Caco-2 (cell line): ENCODE measurements at regions not wholly inside any gene's neighbourhood (a gene's known extent, or its start where the extent isn't known, plus 50 kb on each side); places are given as distances from the start of the nearest gene placed in this dataset.

Experiments
- BruUV-seq: library from RNA; stranded (reverse); fragments of 400-500 nt; replicated peaks from 2 replicates; lab custom pipeline; 2021; lab: Mats Ljungman, UMichigan
- CTCF ChIA-PET: fragments of 300-600 bp; sonication (Branson Sonifier 250); formaldehyde crosslinking; loops from one replicate; lab custom pipeline; 2022; ENCODE audit warnings: antibody characterized with exemption; lab: Charles Lee
- POLR2A ChIA-PET: fragments of 300-600 bp; sonication (Branson Sonifier 250); formaldehyde crosslinking; loops from one replicate; lab custom pipeline; 2022; ENCODE audit warnings: antibody characterized with exemption; lab: Charles Lee
- DNase-seq, 2 experiments: peaks; one replicate each; pipeline versions ENCODE4 v3.0.0 to v3.0.0-alpha.2; 2020 to 2022
- H3K27me3 ChIP-seq: replicated peaks from 2 replicates; pipeline ENCODE4 v1.6.0; 2011; ENCODE audit warnings: low read length; ENCODE audit not compliant: control insufficient read depth, insufficient read depth
- H3K36me3 ChIP-seq: 2 replicates; pipeline ENCODE4 v1.5.1; 2011; ENCODE audit warnings: low read length; ENCODE audit not compliant: control insufficient read depth, insufficient read depth
- H3K4me1 ChIP-seq: fragments of 250-450 bp; sonication (Bioruptor Pico); 2 replicates; pipeline ENCODE4 v1.5.1; 2020; ENCODE audit warnings: mild to moderate bottlenecking
- H3K4me3 ChIP-seq: 2 replicates; pipeline ENCODE4 v1.5.1; 2011; ENCODE audit warnings: low read depth, mild to moderate bottlenecking, control low read depth, low read length
- H3K9me3 ChIP-seq: fragments of 250-450 bp; sonication (Bioruptor Pico); 2 replicates; pipeline ENCODE4 v1.5.1; 2020; ENCODE audit warnings: mild to moderate bottlenecking, moderate library complexity
- H3K27ac Mint-ChIP-seq: one replicate; pipeline ENCODE4 v1.8.0; 2022; ENCODE audit warnings: mixed read lengths; ENCODE audit not compliant: unreplicated experiment
- H3K27me3 Mint-ChIP-seq: one replicate; pipeline ENCODE4 v1.8.0; 2022; ENCODE audit warnings: mixed read lengths; ENCODE audit not compliant: insufficient read depth, unreplicated experiment
- H3K36me3 Mint-ChIP-seq: one replicate; pipeline ENCODE4 v1.8.0; 2022; ENCODE audit warnings: mild to moderate bottlenecking, mixed read lengths; ENCODE audit not compliant: insufficient read depth, unreplicated experiment
- H3K4me1 Mint-ChIP-seq: one replicate; pipeline ENCODE4 v1.8.0; 2022; ENCODE audit warnings: low read depth, mixed read lengths; ENCODE audit not compliant: unreplicated experiment
- H3K4me3 Mint-ChIP-seq: one replicate; pipeline ENCODE4 v1.8.0; 2022; ENCODE audit warnings: mild to moderate bottlenecking, moderate library complexity, mixed read lengths; ENCODE audit not compliant: unreplicated experiment
- H3K9me3 Mint-ChIP-seq: one replicate; pipeline ENCODE4 v1.8.0; 2022; ENCODE audit warnings: mixed read lengths; ENCODE audit not compliant: unreplicated experiment
- CTCF ChIP-seq, 2 experiments: fragments of 200-600 bp in 1 of 2; IDR thresholded peaks; 1 replicate in 1 of 2; 2 replicates in 1 of 2; pipeline versions ENCODE4 v1.5.1 to v1.8.0; 2011 to 2022; ENCODE audit warnings: antibody characterized with exemption in 1 of 2, control low read depth in 1 of 2, inconsistent platforms in 1 of 2, low read depth in 1 of 2, low read length in 1 of 2, mild to moderate bottlenecking in 1 of 2, moderate library complexity in 1 of 2; ENCODE audit not compliant: insufficient read depth in 1 of 2, severe bottlenecking in 1 of 2, unreplicated experiment in 1 of 2
- intact Hi-C: fragments of 100-400 bp; cut with micrococcal nuclease; formaldehyde crosslinking; loops from one replicate; pipeline ENCODE4 v1.10.0; 2022; ENCODE audit not compliant: unreplicated experiment

- no peak overlapping the region for H3K27ac Mint-ChIP-seq
- no peaks in the 10 kb centered on the region for H3K27me3 ChIP-seq
- no TSS peak for BruUV-seq
- no peaks in the 10 kb centered on the region for H3K36me3 Mint-ChIP-seq
- no peaks in the 10 kb centered on the region for H3K9me3 ChIP-seq
- CTCF ChIA-PET: no interaction called here
- H3K9me3 Mint-ChIP-seq: no peaks in the 10 kb centered on the region
- intact Hi-C loops: no loop called here
- no peaks in the 10 kb centered on the region for H3K4me1 ChIP-seq
- no peaks in the 10 kb centered on the region for H3K4me1 Mint-ChIP-seq
- no peak overlapping the region for H3K4me3 ChIP-seq
- H3K4me3 Mint-ChIP-seq: no peak overlapping the region
- DNase-seq: no peak
- no peak for TF ChIP-seq CTCF (IDR thresholded peaks at IDR 0.05; ENCODE audit: insufficient read depth in 1 of 2, low read depth in 1 of 2, low read length in 1 of 2, severe bottlenecking in 1 of 2, unreplicated experiment in 1 of 2)
- no peaks in the 10 kb centered on the region for H3K36me3 ChIP-seq
- POLR2A ChIA-PET: no interaction called here
- H3K27me3 Mint-ChIP-seq: peaks cover 6% of the 10 kb centered on the region
Observed at GRCh38 chr15:47412136-47412535, 305.2 kb upstream of the SEMA6D start.

GRCh38 chr15:47412802-47413201 is 304.5 kb upstream of the SEMA6D start:
- H3K27ac Mint-ChIP-seq: no peak overlapping the region
- Histone ChIP-seq H3K4me1 (no peaks in the 10 kb centered on the region), H3K27me3 (no peaks in the 10 kb centered on the region), H3K4me3 (no peak overlapping the region), H3K36me3 (no peaks in the 10 kb centered on the region), H3K9me3 (no peaks in the 10 kb centered on the region)
- POLR2A ChIA-PET: no interaction called here
- no peaks in the 10 kb centered on the region for H3K36me3 Mint-ChIP-seq
- intact Hi-C loops: no loop called here
- no peaks in the 10 kb centered on the region for H3K9me3 Mint-ChIP-seq
- no TSS peak for BruUV-seq
- no peak for DNase-seq
- no peaks in the 10 kb centered on the region for H3K4me1 Mint-ChIP-seq
- H3K27me3 Mint-ChIP-seq: peaks cover 6% of the 10 kb centered on the region
- TF ChIP-seq CTCF (IDR thresholded peaks at IDR 0.05; ENCODE audit: insufficient read depth in 1 of 2, low read depth in 1 of 2, low read length in 1 of 2, severe bottlenecking in 1 of 2, unreplicated experiment in 1 of 2): no peak
- CTCF ChIA-PET: no interaction called here
- no peak overlapping the region for H3K4me3 Mint-ChIP-seq

- no peaks in the 10 kb centered on the region for H3K36me3 ChIP-seq
- no peak for DNase-seq
- H3K4me3 ChIP-seq: no peak overlapping the region
- CTCF ChIA-PET: no interaction called here
- Mint-ChIP-seq H3K4me1 (no peaks in the 10 kb centered on the region), H3K27ac (no peak overlapping the region), H3K9me3 (no peaks in the 10 kb centered on the region), H3K4me3 (no peak overlapping the region), H3K36me3 (no peaks in the 10 kb centered on the region), H3K27me3 (peaks cover 6% of the 10 kb centered on the region)
- intact Hi-C loops: no loop called here
- no peaks in the 10 kb centered on the region for H3K27me3 ChIP-seq
- H3K9me3 ChIP-seq: no peaks in the 10 kb centered on the region
- POLR2A ChIA-PET: no interaction called here
- TF ChIP-seq CTCF (IDR thresholded peaks at IDR 0.05; ENCODE audit: insufficient read depth in 1 of 2, low read depth in 1 of 2, low read length in 1 of 2, severe bottlenecking in 1 of 2, unreplicated experiment in 1 of 2): no peak
- H3K4me1 ChIP-seq: no peaks in the 10 kb centered on the region
- BruUV-seq: no TSS peak
Observed at GRCh38 chr15:47414207-47414606, 303.1 kb upstream of the SEMA6D start.
